ENCODE measurements at regions not wholly inside any gene's neighbourhood (a gene's known extent, or its start where the extent isn't known, plus 50 kb on each side); places are given as distances from the start of the nearest gene placed in this dataset.

DNA sequence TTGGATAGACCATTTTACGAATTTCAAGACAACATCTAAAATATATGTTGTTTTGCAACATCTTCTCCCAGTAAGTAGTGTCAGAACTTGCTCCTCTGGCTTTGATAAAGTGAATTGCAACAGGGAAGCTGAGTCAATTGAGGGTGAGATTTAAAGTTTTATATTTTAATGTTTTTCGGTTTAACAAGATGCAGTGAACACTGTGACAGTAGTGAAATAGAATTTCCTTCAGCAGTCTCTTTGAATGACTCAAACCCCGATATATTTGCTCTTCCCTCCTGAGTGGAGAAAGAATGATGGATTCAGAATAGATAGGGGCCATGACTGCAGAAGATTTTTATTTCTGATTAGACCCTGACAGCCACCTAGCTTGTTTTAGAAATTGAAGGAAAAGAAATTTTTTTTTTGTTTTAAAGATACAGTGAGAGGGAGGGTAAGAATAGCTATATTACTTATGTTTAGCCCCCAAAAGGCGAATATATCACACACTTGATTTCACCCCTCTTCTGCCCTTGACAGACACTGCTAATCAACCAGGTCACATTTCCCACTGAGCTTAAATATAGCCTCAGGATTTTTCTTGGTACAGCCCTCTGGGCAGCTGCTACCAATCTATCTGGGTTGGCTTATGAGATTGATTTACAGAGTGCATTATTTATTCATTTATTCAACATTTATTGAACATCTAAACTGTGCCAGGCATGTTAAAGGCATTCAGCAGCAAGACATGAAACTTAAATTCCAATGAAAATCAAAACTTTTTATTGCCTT, 183.3 kb upstream of the ADAMTS9 start:
- TF ChIP-seq GATA3 (IDR thresholded peaks at IDR 0.05; ENCODE audit: low read depth, low read length), result no peak
- no peak for TF ChIP-seq GATA2 (IDR thresholded peaks at IDR 0.05; ENCODE audit: low read depth, low read length)
